ENCODE measurements at regions not wholly inside any gene's neighbourhood (a gene's known extent, or its start where the extent isn't known, plus 50 kb on each side); places are given as distances from the start of the nearest gene placed in this dataset.

- BruUV-seq (replicated peaks), result no TSS peak
- CTCF ChIA-PET, result no interaction called here
- TF ChIP-seq, protein P1, sequence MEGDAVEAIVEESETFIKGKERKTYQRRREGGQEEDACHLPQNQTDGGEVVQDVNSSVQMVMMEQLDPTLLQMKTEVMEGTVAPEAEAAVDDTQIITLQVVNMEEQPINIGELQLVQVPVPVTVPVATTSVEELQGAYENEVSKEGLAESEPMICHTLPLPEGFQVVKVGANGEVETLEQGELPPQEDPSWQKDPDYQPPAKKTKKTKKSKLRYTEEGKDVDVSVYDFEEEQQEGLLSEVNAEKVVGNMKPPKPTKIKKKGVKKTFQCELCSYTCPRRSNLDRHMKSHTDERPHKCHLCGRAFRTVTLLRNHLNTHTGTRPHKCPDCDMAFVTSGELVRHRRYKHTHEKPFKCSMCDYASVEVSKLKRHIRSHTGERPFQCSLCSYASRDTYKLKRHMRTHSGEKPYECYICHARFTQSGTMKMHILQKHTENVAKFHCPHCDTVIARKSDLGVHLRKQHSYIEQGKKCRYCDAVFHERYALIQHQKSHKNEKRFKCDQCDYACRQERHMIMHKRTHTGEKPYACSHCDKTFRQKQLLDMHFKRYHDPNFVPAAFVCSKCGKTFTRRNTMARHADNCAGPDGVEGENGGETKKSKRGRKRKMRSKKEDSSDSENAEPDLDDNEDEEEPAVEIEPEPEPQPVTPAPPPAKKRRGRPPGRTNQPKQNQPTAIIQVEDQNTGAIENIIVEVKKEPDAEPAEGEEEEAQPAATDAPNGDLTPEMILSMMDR (IDR thresholded peaks at IDR 0.05; ENCODE audit: unreplicated experiment), result no peak
- Mint-ChIP-seq H3K4me3 (ENCODE audit: low read depth, unreplicated experiment) (no peak overlapping the region), H3K9me3 (ENCODE audit: low read depth, unreplicated experiment) (peaks cover 18% of the 10 kb centered on the region), H3K36me3 (ENCODE audit: insufficient read depth, unreplicated experiment) (no peaks in the 10 kb centered on the region), H3K4me1 (ENCODE audit: low read depth, unreplicated experiment) (no peaks in the 10 kb centered on the region), H3K27ac (ENCODE audit: unreplicated experiment) (no peak overlapping the region), H3K27me3 (ENCODE audit: unreplicated experiment) (no peaks in the 10 kb centered on the region)
- DNase-seq, result no peak
- intact Hi-C loops (cut with micrococcal nuclease; ENCODE audit: unreplicated experiment), result no loop called here
Observed at GRCh38 chr10:44238212-44238611, 146.7 kb downstream of the CXCL12 start.

DNA sequence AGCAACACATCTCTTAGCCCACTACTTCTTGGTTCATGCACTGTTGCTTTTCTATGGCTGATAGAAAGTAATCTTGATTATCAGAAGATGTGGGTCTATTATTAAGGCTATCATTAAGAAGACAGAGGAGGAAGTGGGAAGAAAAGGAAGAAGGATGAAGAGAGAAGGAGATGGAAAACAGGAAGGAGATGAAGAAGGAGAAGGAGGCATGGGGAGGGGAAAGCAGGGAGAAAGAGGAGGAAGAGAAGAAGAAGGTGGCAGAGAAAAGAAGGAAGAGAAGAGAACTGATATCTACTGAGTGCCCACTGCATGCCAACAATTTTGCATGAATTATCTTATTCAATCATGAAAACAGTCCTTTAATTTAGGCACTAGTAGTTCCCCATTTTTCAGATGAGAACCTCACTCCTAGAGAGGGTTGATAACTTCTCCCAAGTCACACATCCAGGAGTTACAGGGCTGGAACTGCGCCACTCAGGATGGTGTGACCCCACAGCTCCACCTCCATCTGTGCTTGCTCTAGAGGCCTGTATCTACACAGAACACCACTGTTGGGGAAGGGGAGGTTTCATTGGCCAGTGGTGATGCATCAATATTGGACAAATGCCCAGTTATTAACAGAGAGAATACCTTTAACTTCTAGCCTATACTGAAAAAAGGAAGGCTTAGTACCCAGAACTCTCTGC, 147.4 kb downstream of the CXCL12 start:
- Mint-ChIP-seq H3K27me3 (ENCODE audit: unreplicated experiment) (no peaks in the 10 kb centered on the region), H3K4me3 (ENCODE audit: low read depth, unreplicated experiment) (no peak overlapping the region), H3K4me1 (ENCODE audit: low read depth, unreplicated experiment) (no peaks in the 10 kb centered on the region), H3K9me3 (ENCODE audit: low read depth, unreplicated experiment) (peaks cover 16% of the 10 kb centered on the region), H3K27ac (ENCODE audit: unreplicated experiment) (no peak overlapping the region), H3K36me3 (ENCODE audit: insufficient read depth, unreplicated experiment) (no peaks in the 10 kb centered on the region)
- CTCF ChIA-PET, result no interaction called here
- no peak for DNase-seq
- no TSS peak for BruUV-seq (replicated peaks)
- intact Hi-C loops (cut with micrococcal nuclease; ENCODE audit: unreplicated experiment), result no loop called here
- TF ChIP-seq, protein P1 (IDR thresholded peaks at IDR 0.05; ENCODE audit: unreplicated experiment), result no peak

GRCh38 chr10:44235363-44235762, 149.5 kb downstream of the CXCL12 start:
- Mint-ChIP-seq H3K27me3 (ENCODE audit: unreplicated experiment) (no peaks in the 10 kb centered on the region), H3K36me3 (ENCODE audit: insufficient read depth, unreplicated experiment) (no peaks in the 10 kb centered on the region), H3K4me3 (ENCODE audit: low read depth, unreplicated experiment) (no peak overlapping the region), H3K27ac (ENCODE audit: unreplicated experiment) (no peak overlapping the region), H3K4me1 (ENCODE audit: low read depth, unreplicated experiment) (no peaks in the 10 kb centered on the region), H3K9me3 (ENCODE audit: low read depth, unreplicated experiment) (peaks cover 25% of the 10 kb centered on the region)
- BruUV-seq (replicated peaks), result no TSS peak
- intact Hi-C loops (cut with micrococcal nuclease; ENCODE audit: unreplicated experiment), result no loop called here
- CTCF ChIA-PET, result no interaction called here
- no peak for DNase-seq
- TF ChIP-seq, protein P1 (IDR thresholded peaks at IDR 0.05; ENCODE audit: unreplicated experiment), result no peak

GRCh38 chr10:44234483-44234875, 150.4 kb downstream of the CXCL12 start:
- BruUV-seq (replicated peaks), result no TSS peak
- no peaks in the 10 kb centered on the region for H3K27me3 Mint-ChIP-seq (ENCODE audit: unreplicated experiment)
- no peak overlapping the region for H3K4me3 Mint-ChIP-seq (ENCODE audit: low read depth, unreplicated experiment)
- no peaks in the 10 kb centered on the region for H3K4me1 Mint-ChIP-seq (ENCODE audit: low read depth, unreplicated experiment)
- intact Hi-C loops (cut with micrococcal nuclease; ENCODE audit: unreplicated experiment), result no loop called here
- CTCF ChIA-PET, result no interaction called here
- H3K9me3 Mint-ChIP-seq (ENCODE audit: low read depth, unreplicated experiment), result peaks cover 24% of the 10 kb centered on the region
- DNase-seq, result no peak
- H3K27ac Mint-ChIP-seq (ENCODE audit: unreplicated experiment), result no peak overlapping the region
- TF ChIP-seq, protein P1 (IDR thresholded peaks at IDR 0.05; ENCODE audit: unreplicated experiment), result no peak
- no peaks in the 10 kb centered on the region for H3K36me3 Mint-ChIP-seq (ENCODE audit: insufficient read depth, unreplicated experiment)

Measured in Calu3 (cell line).